Upper lobe of left lung (tissue), 4 donors: ENCODE measurements at regions not wholly inside any gene's neighbourhood (a gene's known extent, or its start where the extent isn't known, plus 50 kb on each side); places are given as distances from the start of the nearest gene placed in this dataset.

Experiments used
- EP300 ChIP-seq, 4 donors: sonication (generic); formaldehyde crosslinking; IDR thresholded peaks; one replicate each; pipeline ENCODE4 v1.5.1; 2017; ENCODE audit warnings: antibody characterized with exemption in 4 of 4, control low read depth in 2 of 4
- POLR2A ChIP-seq, 4 donors: fragments of 450-650 bp; IDR thresholded peaks; one replicate each; pipeline ENCODE4 v1.5.1; 2016 to 2017; ENCODE audit warnings: antibody characterized with exemption in 4 of 4, mild to moderate bottlenecking in 2 of 4
- POLR2AphosphoS5 ChIP-seq, 2 donors: sonication (generic); formaldehyde crosslinking; IDR thresholded peaks; one replicate each; pipeline ENCODE4 v1.5.1; 2017; ENCODE audit warnings: antibody characterized with exemption in 2 of 2
- TF ChIP-seq, protein P1 (sequence below), 6 experiments: fragments of 450-650 bp in 4 of 6; fragments of 200-600 bp in 2 of 6; sonication (generic) in 2 of 6; IDR thresholded peaks; one replicate each; pipeline ENCODE4 v1.5.1; 2016 to 2019; ENCODE audit warnings: antibody characterized with exemption in 6 of 6

DNA sequence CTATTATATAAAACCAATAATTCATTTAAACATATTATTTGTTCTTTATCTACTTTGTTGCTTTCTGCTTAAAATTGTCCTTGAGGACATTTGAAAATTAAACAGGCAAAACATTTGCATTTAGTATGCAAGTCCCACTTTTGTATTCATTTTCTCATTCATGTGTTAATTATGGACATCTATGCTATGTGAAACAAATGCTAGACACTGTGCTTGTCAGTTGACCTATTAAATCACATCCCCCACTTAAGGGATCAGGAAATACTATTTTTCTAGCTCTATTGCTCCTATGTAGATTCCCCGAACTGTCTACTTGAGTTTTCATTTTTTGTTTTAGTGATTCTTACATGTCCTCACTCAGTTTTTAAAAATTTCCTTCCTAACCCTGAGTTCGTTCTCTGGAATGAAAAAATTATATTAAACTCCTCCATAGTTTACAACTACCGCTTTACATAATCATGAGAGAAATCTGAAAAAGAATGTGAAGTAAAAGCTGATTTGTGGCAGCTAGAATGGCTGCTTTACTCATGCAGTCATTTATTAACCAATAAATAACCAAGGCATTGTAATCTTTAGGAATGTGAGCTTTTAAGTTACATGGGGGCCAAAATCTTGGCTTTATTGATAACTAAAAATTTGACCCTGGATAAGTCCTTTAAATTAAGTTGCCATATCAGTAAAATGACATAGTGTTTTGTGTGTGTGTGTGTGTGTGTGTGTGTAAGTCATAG, 188.5 kb downstream of the LIG4 start:
- TF ChIP-seq, protein P1, sequence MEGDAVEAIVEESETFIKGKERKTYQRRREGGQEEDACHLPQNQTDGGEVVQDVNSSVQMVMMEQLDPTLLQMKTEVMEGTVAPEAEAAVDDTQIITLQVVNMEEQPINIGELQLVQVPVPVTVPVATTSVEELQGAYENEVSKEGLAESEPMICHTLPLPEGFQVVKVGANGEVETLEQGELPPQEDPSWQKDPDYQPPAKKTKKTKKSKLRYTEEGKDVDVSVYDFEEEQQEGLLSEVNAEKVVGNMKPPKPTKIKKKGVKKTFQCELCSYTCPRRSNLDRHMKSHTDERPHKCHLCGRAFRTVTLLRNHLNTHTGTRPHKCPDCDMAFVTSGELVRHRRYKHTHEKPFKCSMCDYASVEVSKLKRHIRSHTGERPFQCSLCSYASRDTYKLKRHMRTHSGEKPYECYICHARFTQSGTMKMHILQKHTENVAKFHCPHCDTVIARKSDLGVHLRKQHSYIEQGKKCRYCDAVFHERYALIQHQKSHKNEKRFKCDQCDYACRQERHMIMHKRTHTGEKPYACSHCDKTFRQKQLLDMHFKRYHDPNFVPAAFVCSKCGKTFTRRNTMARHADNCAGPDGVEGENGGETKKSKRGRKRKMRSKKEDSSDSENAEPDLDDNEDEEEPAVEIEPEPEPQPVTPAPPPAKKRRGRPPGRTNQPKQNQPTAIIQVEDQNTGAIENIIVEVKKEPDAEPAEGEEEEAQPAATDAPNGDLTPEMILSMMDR (IDR thresholded peaks at IDR 0.05), result no peak
- TF ChIP-seq POLR2A (IDR thresholded peaks at IDR 0.05) (no peak), POLR2AphosphoS5 (IDR thresholded peaks at IDR 0.05) (no peak), EP300 (IDR thresholded peaks at IDR 0.05) (no peak)
